Liver (tissue), 8 donors: ENCODE measurements at regions not wholly inside any gene's neighbourhood (a gene's known extent, or its start where the extent isn't known, plus 50 kb on each side); places are given as distances from the start of the nearest gene placed in this dataset.
A peak's percentile ranks its signal among the peaks of the same experiment; 100 is the strongest.

Experiments used
- DNase-seq: peaks from one replicate; pipeline ENCODE4 v3.0.0-alpha.2; 2017; ENCODE audit warnings: low spot score
- H3K27ac ChIP-seq, 2 donors: one replicate each; pipeline ENCODE4 v1.7.0; 2013; ENCODE audit warnings: inconsistent platforms in 2 of 2, low read length in 2 of 2, control low read depth in 1 of 2, low read depth in 1 of 2, mild to moderate bottlenecking in 1 of 2
- H3K27me3 ChIP-seq, 4 donors: one replicate each; pipeline versions ENCODE4 v1.6.1 to v1.7.0; 2013; ENCODE audit warnings: low read length in 3 of 4, inconsistent platforms in 1 of 4, mild to moderate bottlenecking in 1 of 4, moderate library complexity in 1 of 4; ENCODE audit not compliant: control insufficient read depth in 4 of 4, insufficient read depth in 4 of 4
- H3K36me3 ChIP-seq, 4 donors: one replicate each; pipeline versions ENCODE4 v1.6.1 to v1.7.0; 2013; ENCODE audit warnings: low read length in 3 of 4, mild to moderate bottlenecking in 3 of 4, low read depth in 1 of 4, moderate library complexity in 1 of 4; ENCODE audit not compliant: control insufficient read depth in 4 of 4, insufficient read depth in 3 of 4
- H3K4me1 ChIP-seq, 4 donors: one replicate each; pipeline versions ENCODE4 v1.6.1 to v1.7.0; 2013; ENCODE audit warnings: low read length in 3 of 4, mild to moderate bottlenecking in 3 of 4, moderate library complexity in 1 of 4; ENCODE audit not compliant: control insufficient read depth in 4 of 4, insufficient read depth in 4 of 4
- H3K4me3 ChIP-seq, 3 donors: one replicate each; pipeline versions ENCODE4 v1.6.1 to v1.7.0; 2013; ENCODE audit warnings: low read length in 3 of 3, control low read depth in 1 of 3, low read depth in 1 of 3, mild to moderate bottlenecking in 1 of 3
- H3K9ac ChIP-seq, 2 donors: one replicate each; pipeline ENCODE4 v1.7.0; 2013; ENCODE audit warnings: low read length in 2 of 2, mild to moderate bottlenecking in 2 of 2, moderate library complexity in 2 of 2, control low read depth in 1 of 2, low read depth in 1 of 2
- H3K9me3 ChIP-seq, 4 donors: one replicate each; pipeline versions ENCODE4 v1.6.1 to v1.7.0; 2013; ENCODE audit warnings: low read length in 3 of 4; ENCODE audit not compliant: control insufficient read depth in 4 of 4
- FOXA1 ChIP-seq: IDR thresholded peaks from 2 replicates; pipeline ENCODE4 v1.6.1; 2016; ENCODE audit warnings: antibody characterized with exemption
- FOXA2 ChIP-seq: IDR thresholded peaks from 2 replicates; pipeline ENCODE4 v1.6.1; 2016; ENCODE audit warnings: antibody characterized with exemption
- GABPA ChIP-seq, 2 donors: IDR thresholded peaks in 1 of 2; conservative IDR thresholded peaks in 1 of 2; 2 replicates each; pipeline ENCODE4 v1.6.1; 2016; ENCODE audit warnings: antibody characterized with exemption in 2 of 2, mild to moderate bottlenecking in 1 of 2, moderate library complexity in 1 of 2
- HNF4A ChIP-seq, 2 donors: conservative IDR thresholded peaks; 2 replicates each; pipeline ENCODE4 v1.6.1; 2016; ENCODE audit warnings: antibody characterized with exemption in 2 of 2, mild to moderate bottlenecking in 2 of 2
- NR2F2 ChIP-seq: IDR thresholded peaks from 2 replicates; pipeline ENCODE4 v1.6.1; 2016; ENCODE audit warnings: antibody characterized with exemption
- RAD21 ChIP-seq, 2 donors: IDR thresholded peaks; 2 replicates each; pipeline ENCODE4 v1.6.1; 2016; ENCODE audit warnings: antibody characterized with exemption in 2 of 2, mild to moderate bottlenecking in 2 of 2
- TAF1 ChIP-seq: conservative IDR thresholded peaks from 2 replicates; pipeline ENCODE4 v1.6.1; 2016; ENCODE audit warnings: antibody characterized with exemption, mild to moderate bottlenecking
- YY1 ChIP-seq: IDR thresholded peaks from 2 replicates; pipeline ENCODE4 v1.6.1; 2016; ENCODE audit warnings: antibody characterized with exemption, mild to moderate bottlenecking
- WGBS: extraction: QIAGEN DNeasy Blood & Tissue Kit; methylation state at CpG from one replicate; pipeline ENCODE4 v1.1.7; 2013; 5-methylcytosine and 5-hydroxymethylcytosine counted together
- TF ChIP-seq, protein P1 (sequence below): fragments of 150-350 bp; IDR thresholded peaks from 2 replicates; pipeline ENCODE4 v1.5.1; 2017; ENCODE audit warnings: improper control_type of control experiment, low read depth, low read length; ENCODE audit not compliant: missing input control
- TF ChIP-seq, protein P2 (sequence below): IDR thresholded peaks from 2 replicates; pipeline ENCODE4 v1.6.1; 2016; ENCODE audit warnings: antibody characterized with exemption
- donor health status: healthy.
- donor health status: healthy.
- donor health status: healthy.
- donor health status: healthy.
- donor health status: healthy.

DNA sequence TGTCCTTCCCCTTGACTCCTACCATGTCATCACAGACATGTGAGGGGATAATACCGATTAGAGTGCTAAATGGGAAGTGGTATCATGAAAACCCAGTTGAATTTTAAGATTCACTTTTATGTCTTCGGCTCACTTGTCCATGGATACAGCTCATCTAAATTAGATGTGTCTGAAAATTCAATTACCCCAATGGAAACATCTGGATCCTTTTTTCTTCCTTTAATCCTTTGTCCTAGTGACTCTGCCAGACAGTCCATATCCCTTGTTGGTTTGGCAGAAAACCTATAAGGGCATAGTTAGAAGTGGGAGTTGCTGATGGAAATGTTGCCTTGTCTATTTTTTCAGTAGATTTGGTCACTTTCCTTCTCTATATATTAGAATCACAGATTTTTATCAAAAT, 271.9 kb downstream of the MTERF1 start (continued):
- TF ChIP-seq, protein P1, sequence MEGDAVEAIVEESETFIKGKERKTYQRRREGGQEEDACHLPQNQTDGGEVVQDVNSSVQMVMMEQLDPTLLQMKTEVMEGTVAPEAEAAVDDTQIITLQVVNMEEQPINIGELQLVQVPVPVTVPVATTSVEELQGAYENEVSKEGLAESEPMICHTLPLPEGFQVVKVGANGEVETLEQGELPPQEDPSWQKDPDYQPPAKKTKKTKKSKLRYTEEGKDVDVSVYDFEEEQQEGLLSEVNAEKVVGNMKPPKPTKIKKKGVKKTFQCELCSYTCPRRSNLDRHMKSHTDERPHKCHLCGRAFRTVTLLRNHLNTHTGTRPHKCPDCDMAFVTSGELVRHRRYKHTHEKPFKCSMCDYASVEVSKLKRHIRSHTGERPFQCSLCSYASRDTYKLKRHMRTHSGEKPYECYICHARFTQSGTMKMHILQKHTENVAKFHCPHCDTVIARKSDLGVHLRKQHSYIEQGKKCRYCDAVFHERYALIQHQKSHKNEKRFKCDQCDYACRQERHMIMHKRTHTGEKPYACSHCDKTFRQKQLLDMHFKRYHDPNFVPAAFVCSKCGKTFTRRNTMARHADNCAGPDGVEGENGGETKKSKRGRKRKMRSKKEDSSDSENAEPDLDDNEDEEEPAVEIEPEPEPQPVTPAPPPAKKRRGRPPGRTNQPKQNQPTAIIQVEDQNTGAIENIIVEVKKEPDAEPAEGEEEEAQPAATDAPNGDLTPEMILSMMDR = no peak
- TF ChIP-seq RAD21 (IDR thresholded peaks at IDR 0.05) (no peak), FOXA2 (no peak), GABPA (IDR thresholded peaks at IDR 0.05 in 1 of 2, conservative IDR thresholded peaks at IDR 0.05 in 1 of 2) (no peak), HNF4A (conservative IDR thresholded peaks at IDR 0.05) (no peak), TAF1 (no peak)

DNA sequence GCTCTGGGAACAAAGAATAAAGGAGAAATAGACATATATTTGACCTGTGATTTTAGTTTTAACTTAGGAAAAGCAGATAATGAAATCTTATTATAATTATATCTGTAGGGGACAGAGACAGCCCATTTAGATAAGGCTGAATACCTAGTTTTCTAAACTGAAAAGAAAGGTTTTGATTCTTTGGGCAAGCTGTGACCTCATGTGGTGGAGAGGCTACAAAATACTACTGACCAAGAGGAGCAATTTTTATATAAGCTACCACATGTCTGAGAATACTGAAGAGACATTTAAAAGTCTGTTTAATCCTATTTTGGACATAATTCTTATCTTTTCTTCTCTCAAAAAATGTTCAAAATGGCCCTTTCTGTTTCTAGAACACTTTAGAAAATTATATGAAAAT, 271.0 kb downstream of the MTERF1 start:
- no peaks in the 10 kb centered on the region for H3K4me1 ChIP-seq
- H3K36me3 ChIP-seq = no peaks in the 10 kb centered on the region
- TF ChIP-seq RAD21 (IDR thresholded peaks at IDR 0.05) = peak; percentile 29 to 42
- TF ChIP-seq, protein P2, sequence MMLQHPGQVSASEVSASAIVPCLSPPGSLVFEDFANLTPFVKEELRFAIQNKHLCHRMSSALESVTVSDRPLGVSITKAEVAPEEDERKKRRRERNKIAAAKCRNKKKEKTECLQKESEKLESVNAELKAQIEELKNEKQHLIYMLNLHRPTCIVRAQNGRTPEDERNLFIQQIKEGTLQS = no peak

DNA sequence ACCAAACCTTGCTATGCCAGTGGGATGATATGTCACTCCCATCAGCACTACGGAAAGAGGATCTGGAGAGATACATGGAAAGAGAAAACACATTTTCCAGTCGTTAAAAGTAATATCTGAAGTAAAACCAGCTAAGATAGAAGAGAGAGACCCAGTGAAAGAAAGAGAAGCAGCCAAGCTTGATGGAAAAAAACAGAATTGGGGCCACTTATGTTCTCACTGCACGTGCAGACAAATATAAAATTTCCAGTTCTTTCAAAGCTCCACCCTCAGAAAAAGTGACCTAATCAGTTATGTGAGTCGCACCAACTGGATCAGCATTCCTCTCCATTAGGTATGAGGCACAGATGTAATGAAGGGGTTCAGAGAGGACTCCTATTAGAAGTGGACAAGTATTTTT, 266.1 kb downstream of the MTERF1 start:
- no peaks in the 10 kb centered on the region for H3K4me1 ChIP-seq
- TF ChIP-seq YY1 = no peak
- no peak for TF ChIP-seq FOXA2
- TF ChIP-seq NR2F2 = no peak
- no peak for TF ChIP-seq RAD21 (IDR thresholded peaks at IDR 0.05)
- TF ChIP-seq, protein P2 = no peak
- no peak for TF ChIP-seq TAF1
- TF ChIP-seq, protein P1 = no peak
- no peak for TF ChIP-seq FOXA1
- no peaks in the 10 kb centered on the region for H3K27me3 ChIP-seq
- no peak overlapping the region for H3K9ac ChIP-seq
- no peak for DNase-seq
- WGBS = 80% methylated on average over 4 of the region's 4 CpGs
- no peak overlapping the region for H3K27ac ChIP-seq
- H3K36me3 ChIP-seq = no peaks in the 10 kb centered on the region
- H3K9me3 ChIP-seq = no peaks in the 10 kb centered on the region
- H3K4me3 ChIP-seq = no peak overlapping the region

More for the DNA sequence above, 271.0 kb downstream of the MTERF1 start:
- Histone ChIP-seq H3K9ac (no peak overlapping the region), H3K9me3 (no peaks in the 10 kb centered on the region), H3K27me3 (no peaks in the 10 kb centered on the region), H3K4me3 (no peak overlapping the region), H3K27ac (no peak overlapping the region)
- no peak for DNase-seq
